ENCODE measurements at regions not wholly inside any gene's neighbourhood (a gene's known extent, or its start where the extent isn't known, plus 50 kb on each side); places are given as distances from the start of the nearest gene placed in this dataset.
A peak's percentile ranks its signal among the peaks of the same experiment; 100 is the strongest.
"Not testable (repeated sequence)": the region's sequence is repeated elsewhere in the genome, so short reads cannot be mapped to it uniquely, and the experiment has no call there.

GRCh38 chr7:104956753-104957450, 57.1 kb upstream of the KMT2E start:
- no peaks in the 10 kb centered on the region for H3K27me3 ChIP-seq (ENCODE audit: control insufficient read depth, insufficient read depth, low read length)
- Mint-ChIP-seq H3K9me3 (peaks cover 0 to 4% (median 0%) of the 10 kb centered on the region in 7 donors), H3K27ac (peak overlapping the region; percentile 81 to 88 (median 84)), H3K4me1 (peaks cover 12 to 23% (median 17%) of the 10 kb centered on the region in 4 donors), H3K27me3 (no peaks in the 10 kb centered on the region), H3K36me3 (peaks cover 8% of the 10 kb centered on the region), H3K4me3 (peak overlapping the region in 2 of 4 donors; percentile 18 to 28)
- DNase-seq = peak in 2 of 3 donors; percentile 6 to 49
- peak; percentile 72 to 81 for ATAC-seq (ENCODE audit: low read depth in 2 of 2)
- no peaks in the 10 kb centered on the region for H3K9me3 ChIP-seq (ENCODE audit: control insufficient read depth in 2 of 2, low read length in 2 of 2)
- H3K4me1 ChIP-seq (ENCODE audit: control insufficient read depth, insufficient read depth, low read length, poor library complexity, severe bottlenecking) = peaks cover 8% of the 10 kb centered on the region
- H3K4me3 ChIP-seq (ENCODE audit: low read depth, low read length) = peak overlapping the region; percentile 4
- no peak overlapping the region for H3K27ac ChIP-seq (ENCODE audit: insufficient read depth, low read length, poor library complexity, severe bottlenecking)
- H3K36me3 ChIP-seq (ENCODE audit: control insufficient read depth, insufficient read depth, low read length) = peaks cover under 1% of the 10 kb centered on the region

GRCh38 chr7:104958371-104958865, 55.6 kb upstream of the KMT2E start:
- Mint-ChIP-seq H3K36me3 (peaks cover 21% of the 10 kb centered on the region), H3K9me3 (peaks cover 0 to 4% (median 0%) of the 10 kb centered on the region in 7 donors), H3K4me1 (peaks cover 12 to 30% (median 23%) of the 10 kb centered on the region in 4 donors), H3K4me3 (no peak overlapping the region), H3K27ac (peak overlapping the region in 2 of 3 donors; percentile 17 to 43), H3K27me3 (no peaks in the 10 kb centered on the region)
- Histone ChIP-seq H3K27ac (ENCODE audit: insufficient read depth, low read length, poor library complexity, severe bottlenecking) (no peak overlapping the region), H3K9me3 (ENCODE audit: control insufficient read depth in 2 of 2, low read length in 2 of 2) (no peaks in the 10 kb centered on the region), H3K4me1 (ENCODE audit: control insufficient read depth, insufficient read depth, low read length, poor library complexity, severe bottlenecking) (peaks cover 8% of the 10 kb centered on the region), H3K4me3 (ENCODE audit: low read depth, low read length) (no peak overlapping the region), H3K27me3 (ENCODE audit: control insufficient read depth, insufficient read depth, low read length) (no peaks in the 10 kb centered on the region), H3K36me3 (ENCODE audit: control insufficient read depth, insufficient read depth, low read length) (peaks cover 12% of the 10 kb centered on the region)
- ATAC-seq (ENCODE audit: low read depth in 2 of 2) = no peak
- DNase-seq = no peak

GRCh38 chr7:104959483-104959882, 54.5 kb upstream of the KMT2E start:
- not testable (repeated sequence) for H3K4me1 ChIP-seq (ENCODE audit: control insufficient read depth, insufficient read depth, low read length, poor library complexity, severe bottlenecking); H3K9me3 Mint-ChIP-seq; H3K4me3 ChIP-seq (ENCODE audit: low read depth, low read length); H3K9me3 ChIP-seq (ENCODE audit: control insufficient read depth in 2 of 2, low read length in 2 of 2); H3K27me3 ChIP-seq (ENCODE audit: control insufficient read depth, insufficient read depth, low read length); DNase-seq; H3K4me3 Mint-ChIP-seq; H3K27ac ChIP-seq (ENCODE audit: insufficient read depth, low read length, poor library complexity, severe bottlenecking); H3K27me3 Mint-ChIP-seq; ATAC-seq (ENCODE audit: low read depth in 2 of 2); H3K27ac Mint-ChIP-seq
- peaks cover 12 to 37% (median 23%) of the 10 kb centered on the region in 4 donors for H3K4me1 Mint-ChIP-seq
- peaks cover 31% of the 10 kb centered on the region for H3K36me3 Mint-ChIP-seq
- peaks cover 19% of the 10 kb centered on the region for H3K36me3 ChIP-seq (ENCODE audit: control insufficient read depth, insufficient read depth, low read length)

- H3K4me3 ChIP-seq (ENCODE audit: low read depth, low read length) = no peak overlapping the region
- H3K4me3 Mint-ChIP-seq = no peak overlapping the region
- no peak overlapping the region for H3K27ac ChIP-seq (ENCODE audit: insufficient read depth, low read length, poor library complexity, severe bottlenecking)
- H3K9me3 ChIP-seq (ENCODE audit: control insufficient read depth in 2 of 2, low read length in 2 of 2) = no peaks in the 10 kb centered on the region
- peaks cover 0 to 4% (median 0%) of the 10 kb centered on the region in 7 donors for H3K9me3 Mint-ChIP-seq
- peaks cover 29% of the 10 kb centered on the region for H3K36me3 Mint-ChIP-seq
- peaks cover 5% of the 10 kb centered on the region for H3K4me1 ChIP-seq (ENCODE audit: control insufficient read depth, insufficient read depth, low read length, poor library complexity, severe bottlenecking)
- no peak for DNase-seq
- no peaks in the 10 kb centered on the region for H3K27me3 Mint-ChIP-seq
- H3K27ac Mint-ChIP-seq = peak overlapping the region in 2 of 3 donors; percentile 16 to 53
- H3K36me3 ChIP-seq (ENCODE audit: control insufficient read depth, insufficient read depth, low read length) = peaks cover 21% of the 10 kb centered on the region
- peaks cover 12 to 31% (median 20%) of the 10 kb centered on the region in 4 donors for H3K4me1 Mint-ChIP-seq
- no peaks in the 10 kb centered on the region for H3K27me3 ChIP-seq (ENCODE audit: control insufficient read depth, insufficient read depth, low read length)
- ATAC-seq (ENCODE audit: low read depth in 2 of 2) = no peak
Observed at GRCh38 chr7:104960741-104961448, 53.1 kb upstream of the KMT2E start.

GRCh38 chr7:104961821-104962220, 52.2 kb upstream of the KMT2E start:
- Histone ChIP-seq H3K9me3 (ENCODE audit: control insufficient read depth in 2 of 2, low read length in 2 of 2) (no peaks in the 10 kb centered on the region), H3K27ac (ENCODE audit: insufficient read depth, low read length, poor library complexity, severe bottlenecking) (no peak overlapping the region), H3K4me1 (ENCODE audit: control insufficient read depth, insufficient read depth, low read length, poor library complexity, severe bottlenecking) (no peaks in the 10 kb centered on the region), H3K4me3 (ENCODE audit: low read depth, low read length) (no peak overlapping the region), H3K36me3 (ENCODE audit: control insufficient read depth, insufficient read depth, low read length) (peaks cover 24% of the 10 kb centered on the region), H3K27me3 (ENCODE audit: control insufficient read depth, insufficient read depth, low read length) (no peaks in the 10 kb centered on the region)
- ATAC-seq (ENCODE audit: low read depth in 2 of 2) (no peak), DNase-seq (no peak)
- Mint-ChIP-seq H3K27me3 (no peaks in the 10 kb centered on the region), H3K4me1 (peaks cover 6 to 22% (median 15%) of the 10 kb centered on the region in 4 donors), H3K9me3 (peaks cover 0 to 3% (median 0%) of the 10 kb centered on the region in 7 donors), H3K27ac (peak overlapping the region in 2 of 3 donors; percentile 9 to 56), H3K4me3 (peak overlapping the region in 1 of 4 donors; percentile 32), H3K36me3 (peaks cover 33% of the 10 kb centered on the region)

- peaks cover 0 to 14% (median 11%) of the 10 kb centered on the region in 4 donors for H3K4me1 Mint-ChIP-seq
- no peaks in the 10 kb centered on the region for H3K27me3 Mint-ChIP-seq
- H3K36me3 Mint-ChIP-seq = peaks cover 37% of the 10 kb centered on the region
- peaks cover 0 to 2% (median 0%) of the 10 kb centered on the region in 7 donors for H3K9me3 Mint-ChIP-seq
- no peak overlapping the region for H3K27ac ChIP-seq (ENCODE audit: insufficient read depth, low read length, poor library complexity, severe bottlenecking)
- H3K4me1 ChIP-seq (ENCODE audit: control insufficient read depth, insufficient read depth, low read length, poor library complexity, severe bottlenecking) = no peaks in the 10 kb centered on the region
- no peak overlapping the region for H3K4me3 Mint-ChIP-seq
- H3K27me3 ChIP-seq (ENCODE audit: control insufficient read depth, insufficient read depth, low read length) = no peaks in the 10 kb centered on the region
- DNase-seq (no peak), ATAC-seq (ENCODE audit: low read depth in 2 of 2) (peak in 1 of 2 donors; percentile 34)
- H3K36me3 ChIP-seq (ENCODE audit: control insufficient read depth, insufficient read depth, low read length) = peaks cover 24% of the 10 kb centered on the region
- H3K27ac Mint-ChIP-seq = peak overlapping the region in 2 of 3 donors; percentile 8 to 9
- no peaks in the 10 kb centered on the region for H3K9me3 ChIP-seq (ENCODE audit: control insufficient read depth in 2 of 2, low read length in 2 of 2)
- H3K4me3 ChIP-seq (ENCODE audit: low read depth, low read length) = no peak overlapping the region
Observed at GRCh38 chr7:104962781-104963180, 51.2 kb upstream of the KMT2E start.

GRCh38 chr7:104963378-104963990, 50.5 kb upstream of the KMT2E start:
- Histone ChIP-seq H3K27ac (ENCODE audit: insufficient read depth, low read length, poor library complexity, severe bottlenecking) (no peak overlapping the region), H3K4me1 (ENCODE audit: control insufficient read depth, insufficient read depth, low read length, poor library complexity, severe bottlenecking) (no peaks in the 10 kb centered on the region), H3K9me3 (ENCODE audit: control insufficient read depth in 2 of 2, low read length in 2 of 2) (no peaks in the 10 kb centered on the region), H3K36me3 (ENCODE audit: control insufficient read depth, insufficient read depth, low read length) (peaks cover 24% of the 10 kb centered on the region), H3K4me3 (ENCODE audit: low read depth, low read length) (no peak overlapping the region), H3K27me3 (ENCODE audit: control insufficient read depth, insufficient read depth, low read length) (no peaks in the 10 kb centered on the region)
- Mint-ChIP-seq H3K9me3 (peaks cover 0 to 2% (median 0%) of the 10 kb centered on the region in 7 donors), H3K4me3 (no peak overlapping the region), H3K27ac (peak overlapping the region; percentile 7 to 74 (median 38)), H3K36me3 (peaks cover 37% of the 10 kb centered on the region), H3K27me3 (no peaks in the 10 kb centered on the region), H3K4me1 (peaks cover 0 to 14% (median 11%) of the 10 kb centered on the region in 4 donors)
- DNase-seq (no peak), ATAC-seq (ENCODE audit: low read depth in 2 of 2) (no peak)
